OCI-LY7 (cell line): ENCODE measurements at regions not wholly inside any gene's neighbourhood (a gene's known extent, or its start where the extent isn't known, plus 50 kb on each side); places are given as distances from the start of the nearest gene placed in this dataset.

Experiments
- BruUV-seq: library from RNA; stranded (reverse); fragments of 400-500 nt; replicated peaks from 2 replicates; lab custom pipeline; 2021; lab: Mats Ljungman, UMichigan
- CTCF ChIA-PET: fragments of 300-600 bp; sonication (Branson Sonifier 250); formaldehyde crosslinking; loops from one replicate; lab custom pipeline; 2022; ENCODE audit warnings: antibody characterized with exemption; ENCODE audit not compliant: unreplicated experiment; lab: Charles Lee
- POLR2A ChIA-PET: fragments of 300-600 bp; sonication (Branson Sonifier 250); formaldehyde crosslinking; loops from one replicate; lab custom pipeline; 2022; ENCODE audit warnings: antibody characterized with exemption; lab: Charles Lee
- DNase-seq: peaks from one replicate; pipeline ENCODE4 v3.0.0-alpha.2; 2015; ENCODE audit warnings: low spot score
- H2AFZ ChIP-seq: fragments of 200-600 bp; sonication (generic), shearing (Covaris generic); 2 replicates; pipeline ENCODE4 v1.6.1; 2014; ENCODE audit warnings: mild to moderate bottlenecking, antibody characterized with exemption, low read length, moderate library complexity
- H3K27ac ChIP-seq: fragments of 200-600 bp; sonication (generic); 2 replicates; pipeline ENCODE4 v1.5.1; 2014; ENCODE audit warnings: mixed run types, low read depth, mild to moderate bottlenecking, moderate library complexity, low read length, inconsistent platforms; ENCODE audit not compliant: poor library complexity, severe bottlenecking
- H3K36me3 ChIP-seq: fragments of 200-600 bp; sonication (generic); 2 replicates; pipeline ENCODE4 v1.6.1; 2014; ENCODE audit warnings: mild to moderate bottlenecking, antibody characterized with exemption, low read length, moderate library complexity, mixed read lengths; ENCODE audit not compliant: insufficient read depth
- H3K4me1 ChIP-seq: fragments of 200-600 bp; sonication (generic); 2 replicates; pipeline ENCODE4 v1.5.1; 2014; ENCODE audit warnings: mild to moderate bottlenecking, low read length; ENCODE audit not compliant: insufficient read depth, poor library complexity, severe bottlenecking
- H3K4me2 ChIP-seq: fragments of 200-600 bp; sonication (generic); 2 replicates; pipeline ENCODE4 v1.6.1; 2014; ENCODE audit warnings: mild to moderate bottlenecking, low read length
- H3K4me3 ChIP-seq: fragments of 200-600 bp; sonication (generic); 2 replicates; pipeline ENCODE4 v1.5.1; 2014; ENCODE audit warnings: mild to moderate bottlenecking, low read depth, low read length; ENCODE audit not compliant: poor library complexity, severe bottlenecking
- H3K79me2 ChIP-seq: fragments of 200-600 bp; sonication (generic); 2 replicates; pipeline ENCODE4 v1.6.1; 2016; ENCODE audit warnings: low read depth, mild to moderate bottlenecking, low read length, moderate library complexity, mixed read lengths; ENCODE audit not compliant: insufficient read depth
- H3K9me2 ChIP-seq: fragments of 200-600 bp; sonication (generic); 2 replicates; pipeline ENCODE4 v1.6.1; 2016; ENCODE audit warnings: mild to moderate bottlenecking, low read length, mixed read lengths; ENCODE audit not compliant: insufficient read depth
- H3K9me3 ChIP-seq: fragments of 200-600 bp; sonication (generic); 2 replicates; pipeline ENCODE4 v1.6.1; 2014; ENCODE audit warnings: mild to moderate bottlenecking, mixed run types, low read length, mixed read lengths
- H4K20me1 ChIP-seq: fragments of 200-600 bp; sonication (generic); 2 replicates; pipeline ENCODE4 v1.6.1; 2014; ENCODE audit warnings: mild to moderate bottlenecking, antibody characterized with exemption, low read length, moderate library complexity, mixed read lengths; ENCODE audit not compliant: insufficient read depth
- EZH2phosphoT487 ChIP-seq: fragments of 200-600 bp; sonication (generic); IDR thresholded peaks from 2 replicates; pipeline ENCODE4 v1.6.1; 2018; ENCODE audit warnings: low read depth, borderline replicate concordance, mild to moderate bottlenecking, mixed run types, antibody characterized with exemption, low read length, moderate library complexity, mixed read lengths
- intact Hi-C: fragments of 100-400 bp; cut with micrococcal nuclease; formaldehyde crosslinking; loops from one replicate; pipeline ENCODE4 v1.10.0; 2022; ENCODE audit not compliant: unreplicated experiment
- TF ChIP-seq, protein P1 (sequence below): fragments of 200-600 bp; sonication (generic); conservative IDR thresholded peaks from 2 replicates; pipeline ENCODE4 v1.5.1; 2014; ENCODE audit warnings: mild to moderate bottlenecking, antibody characterized with exemption, low read length, moderate library complexity, mixed read lengths

DNA sequence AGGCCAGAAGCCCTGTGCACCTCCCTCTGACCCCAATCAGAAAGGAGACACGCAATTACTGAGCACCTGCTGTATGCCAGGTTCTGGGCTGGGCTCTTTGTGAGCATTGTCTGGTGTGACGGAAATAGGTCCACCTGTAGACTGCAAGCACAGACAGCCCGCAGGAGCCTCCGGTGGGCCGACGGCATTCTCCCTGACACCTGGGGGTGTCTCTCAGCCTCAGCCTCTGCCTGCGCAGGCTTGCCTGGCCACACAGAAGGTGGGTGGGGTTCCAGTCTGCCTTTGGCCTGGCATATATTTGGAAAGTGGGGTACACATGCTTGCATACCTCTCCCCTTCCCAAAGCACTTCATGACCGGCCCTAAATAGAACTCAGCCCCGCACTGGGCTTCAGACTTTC is 129.3 kb downstream of the BUD13 start:
- no peak for DNase-seq
- H3K9me3 ChIP-seq: no peaks in the 10 kb centered on the region
- H2AFZ ChIP-seq: no peak overlapping the region
- H3K4me2 ChIP-seq: no peak overlapping the region
- H3K79me2 ChIP-seq: no peaks in the 10 kb centered on the region
- H3K4me1 ChIP-seq: no peaks in the 10 kb centered on the region
- H3K36me3 ChIP-seq: no peaks in the 10 kb centered on the region
- ChIA-PET CTCF (no interaction called here), POLR2A (no interaction called here)
- no peak overlapping the region for H3K4me3 ChIP-seq
- no peaks in the 10 kb centered on the region for H4K20me1 ChIP-seq
- H3K9me2 ChIP-seq: no peaks in the 10 kb centered on the region
- intact Hi-C loops: loop anchor here (5.0 kb wide), 1 partner anchor 191 kb away; no protein-coding TSS in a partner anchor
- BruUV-seq: no TSS peak
- H3K27ac ChIP-seq: no peak overlapping the region
- TF ChIP-seq, protein P1, sequence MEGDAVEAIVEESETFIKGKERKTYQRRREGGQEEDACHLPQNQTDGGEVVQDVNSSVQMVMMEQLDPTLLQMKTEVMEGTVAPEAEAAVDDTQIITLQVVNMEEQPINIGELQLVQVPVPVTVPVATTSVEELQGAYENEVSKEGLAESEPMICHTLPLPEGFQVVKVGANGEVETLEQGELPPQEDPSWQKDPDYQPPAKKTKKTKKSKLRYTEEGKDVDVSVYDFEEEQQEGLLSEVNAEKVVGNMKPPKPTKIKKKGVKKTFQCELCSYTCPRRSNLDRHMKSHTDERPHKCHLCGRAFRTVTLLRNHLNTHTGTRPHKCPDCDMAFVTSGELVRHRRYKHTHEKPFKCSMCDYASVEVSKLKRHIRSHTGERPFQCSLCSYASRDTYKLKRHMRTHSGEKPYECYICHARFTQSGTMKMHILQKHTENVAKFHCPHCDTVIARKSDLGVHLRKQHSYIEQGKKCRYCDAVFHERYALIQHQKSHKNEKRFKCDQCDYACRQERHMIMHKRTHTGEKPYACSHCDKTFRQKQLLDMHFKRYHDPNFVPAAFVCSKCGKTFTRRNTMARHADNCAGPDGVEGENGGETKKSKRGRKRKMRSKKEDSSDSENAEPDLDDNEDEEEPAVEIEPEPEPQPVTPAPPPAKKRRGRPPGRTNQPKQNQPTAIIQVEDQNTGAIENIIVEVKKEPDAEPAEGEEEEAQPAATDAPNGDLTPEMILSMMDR: no peak
- TF ChIP-seq EZH2phosphoT487: no peak

DNA sequence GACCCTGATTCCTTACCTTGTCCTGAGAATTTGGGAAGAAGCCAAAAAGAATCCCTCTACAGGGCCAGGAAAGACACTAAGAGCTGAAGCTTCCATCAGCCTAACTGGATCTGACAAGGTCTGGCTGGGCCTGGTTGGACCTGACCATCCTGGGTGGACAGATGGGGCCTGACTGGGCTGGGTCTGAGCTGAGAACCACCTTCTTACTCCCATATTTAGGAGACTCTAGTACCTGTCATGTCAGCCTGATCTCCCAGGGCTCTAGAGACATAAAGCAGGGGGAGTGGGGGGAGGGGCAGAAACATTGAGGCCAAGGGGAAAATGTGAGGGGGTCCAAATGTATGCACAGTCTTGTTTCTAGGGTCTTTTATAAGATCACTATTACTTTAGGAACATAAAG is 129.9 kb downstream of the BUD13 start:
- Histone ChIP-seq H3K36me3 (no peaks in the 10 kb centered on the region), H3K4me1 (no peaks in the 10 kb centered on the region), H3K9me2 (no peaks in the 10 kb centered on the region), H3K79me2 (no peaks in the 10 kb centered on the region), H3K4me3 (no peak overlapping the region), H4K20me1 (no peaks in the 10 kb centered on the region), H3K9me3 (no peaks in the 10 kb centered on the region), H3K4me2 (no peak overlapping the region), H3K27ac (no peak overlapping the region), H2AFZ (no peak overlapping the region)
- no peak for TF ChIP-seq EZH2phosphoT487
- no peak for DNase-seq
- no TSS peak for BruUV-seq
- intact Hi-C loops: loop anchor here (5.0 kb wide), 1 partner anchor 191 kb away; no protein-coding TSS in a partner anchor
- ChIA-PET CTCF (interaction anchor here (0.6 kb wide), 1 partner anchor 750 kb away, joined by 3 read pairs; no protein-coding TSS in a partner anchor), POLR2A (interaction anchor here (0.5 to 0.7 kb wide), 2 partner anchors 35 to 648 kb away, joined by 3 to 5 read pairs; no protein-coding TSS in a partner anchor)

DNA sequence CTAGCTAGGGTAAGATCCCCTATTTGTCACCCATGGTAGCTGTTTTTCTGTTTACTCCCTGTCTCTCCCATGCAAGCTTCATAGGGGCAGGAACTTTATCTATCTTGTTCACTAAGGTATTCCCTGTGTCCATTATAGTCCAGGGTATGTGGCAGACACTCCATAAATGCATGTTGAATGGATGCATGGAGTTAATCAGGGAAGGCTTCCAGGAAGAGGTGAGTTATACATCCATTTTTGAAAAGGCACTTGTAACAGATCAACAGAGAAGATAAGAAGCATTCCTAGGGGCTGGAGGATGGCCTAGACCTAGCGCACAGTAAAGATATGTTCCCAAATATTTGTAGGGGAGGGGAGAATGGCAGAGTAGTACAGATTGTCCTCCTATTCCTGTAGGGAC is 130.3 kb downstream of the BUD13 start:
- Histone ChIP-seq H3K36me3 (no peaks in the 10 kb centered on the region), H3K79me2 (no peaks in the 10 kb centered on the region), H3K9me2 (no peaks in the 10 kb centered on the region)

More for the DNA sequence above, 130.3 kb downstream of the BUD13 start:
- ChIA-PET POLR2A (interaction anchor here (0.5 to 0.7 kb wide), 2 partner anchors 35 to 648 kb away, joined by 3 to 5 read pairs; no protein-coding TSS in a partner anchor), CTCF (interaction anchor here (0.6 kb wide), 1 partner anchor 750 kb away, joined by 3 read pairs; no protein-coding TSS in a partner anchor)
- H3K9me3 ChIP-seq: no peaks in the 10 kb centered on the region
- no peak overlapping the region for H3K4me3 ChIP-seq
- no peak overlapping the region for H3K4me2 ChIP-seq
- intact Hi-C loops: loop anchor here (5.0 kb wide), 1 partner anchor 190 kb away; no protein-coding TSS in a partner anchor
- TF ChIP-seq, protein P1: no peak
- TF ChIP-seq EZH2phosphoT487: no peak
- H4K20me1 ChIP-seq: no peaks in the 10 kb centered on the region
- no peak overlapping the region for H3K27ac ChIP-seq
- no peak for DNase-seq
- no peak overlapping the region for H2AFZ ChIP-seq
- BruUV-seq: no TSS peak
- no peaks in the 10 kb centered on the region for H3K4me1 ChIP-seq
